T-helper 17 cell (primary cell): ENCODE measurements at regions not wholly inside any gene's neighbourhood (a gene's known extent, or its start where the extent isn't known, plus 50 kb on each side); places are given as distances from the start of the nearest gene placed in this dataset.
A peak's percentile ranks its signal among the peaks of the same experiment; 100 is the strongest.

Source experiments
- ATAC-seq: fragments of 150-1000 bp; cut with Tn5 transposase; 2 replicates; pipeline ENCODE4 v1.10.0; 2021; ENCODE audit warnings: mild to moderate bottlenecking, moderate library complexity
- DNase-seq, 3 donors: peaks; one replicate each; pipeline versions ENCODE4 v3.0.0 to v3.0.0-alpha.2; 2020 to 2021
- H3K9me3 ChIP-seq: one replicate; pipeline ENCODE4 v1.7.0; 2013; ENCODE audit warnings: low read length, mild to moderate bottlenecking; ENCODE audit not compliant: control insufficient read depth, poor library complexity, severe bottlenecking
- H3K27ac Mint-ChIP-seq: one replicate; pipeline ENCODE4 v1.8.0; 2022; ENCODE audit warnings: mild to moderate bottlenecking, moderate library complexity, mixed read lengths
- H3K27me3 Mint-ChIP-seq: one replicate; pipeline ENCODE4 v1.8.0; 2022; ENCODE audit warnings: mixed read lengths
- H3K36me3 Mint-ChIP-seq: one replicate; pipeline ENCODE4 v1.8.0; 2022; ENCODE audit warnings: low read depth, mixed read lengths
- H3K4me1 Mint-ChIP-seq: one replicate; pipeline ENCODE4 v1.8.0; 2022; ENCODE audit warnings: mild to moderate bottlenecking, mixed read lengths
- H3K4me3 Mint-ChIP-seq: one replicate; pipeline ENCODE4 v1.8.0; 2022; ENCODE audit warnings: mild to moderate bottlenecking, moderate library complexity, mixed read lengths

DNA sequence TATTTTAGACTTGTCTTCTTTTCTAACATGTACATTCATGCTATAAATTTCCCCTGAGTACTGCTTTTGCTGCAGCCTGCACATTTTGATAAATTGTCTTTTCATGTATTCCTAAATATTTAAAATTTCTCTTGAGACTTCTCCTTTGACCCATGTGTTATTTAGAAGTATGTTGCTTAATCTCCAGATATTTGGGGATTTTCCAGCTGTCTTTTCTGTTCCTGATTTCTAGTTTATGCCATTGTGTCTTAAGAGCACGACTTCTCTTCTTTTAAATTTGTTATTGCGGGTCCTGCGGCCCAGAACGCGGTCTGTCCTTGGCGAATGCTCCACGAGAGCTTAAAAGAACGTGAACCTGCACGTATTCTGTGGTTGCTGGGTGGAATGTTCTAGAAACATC, 136.4 kb downstream of the KIF26A start:
- ATAC-seq (no peak), DNase-seq (no peak)
- H3K4me3 Mint-ChIP-seq, result no peak overlapping the region
- no peak overlapping the region for H3K27ac Mint-ChIP-seq
- H3K36me3 Mint-ChIP-seq, result no peaks in the 10 kb centered on the region
- H3K27me3 Mint-ChIP-seq, result peaks cover 29% of the 10 kb centered on the region
- peaks cover 2% of the 10 kb centered on the region for H3K4me1 Mint-ChIP-seq
- no peaks in the 10 kb centered on the region for H3K9me3 ChIP-seq

DNA sequence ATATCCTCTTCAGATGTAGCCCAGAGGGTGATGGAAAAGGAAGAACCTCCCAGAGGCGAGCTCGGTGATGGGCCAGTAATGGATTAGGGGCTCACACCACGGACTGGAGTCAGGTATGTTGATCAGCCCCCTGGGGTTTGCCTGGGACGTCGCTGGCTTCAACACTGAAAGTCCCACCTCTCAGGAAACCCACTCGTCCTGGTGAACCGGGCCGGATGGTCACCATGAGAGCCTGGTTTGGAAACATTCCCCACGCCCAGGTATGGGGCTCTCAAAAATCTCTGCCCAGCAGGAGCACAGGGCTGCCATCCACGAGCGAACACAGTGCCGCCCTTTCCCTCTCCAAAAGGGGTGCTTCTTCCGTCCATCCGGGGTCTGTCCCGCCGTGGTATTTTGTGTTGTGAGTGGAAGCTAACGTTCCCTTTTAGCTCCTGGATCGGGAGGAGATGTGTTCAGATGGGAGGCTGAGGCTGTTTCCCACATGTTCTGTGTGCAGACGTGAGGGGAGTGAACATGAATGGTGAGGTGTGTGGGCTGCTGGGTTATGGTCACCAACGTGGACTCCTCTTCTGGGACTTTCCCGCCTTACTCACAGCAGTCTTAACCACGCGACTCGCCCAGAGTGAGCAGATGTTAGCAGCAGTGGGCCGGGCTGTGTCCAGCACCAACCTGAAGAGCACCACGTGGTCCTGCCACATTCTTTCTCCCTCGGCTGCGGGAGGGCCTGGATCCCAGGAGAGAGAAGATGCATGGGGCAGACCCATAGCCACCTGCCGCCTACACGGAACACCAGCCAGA, 139.2 kb downstream of the KIF26A start:
- peaks cover 2% of the 10 kb centered on the region for H3K4me1 Mint-ChIP-seq
- peaks cover 3% of the 10 kb centered on the region for H3K36me3 Mint-ChIP-seq
- no peaks in the 10 kb centered on the region for H3K9me3 ChIP-seq
- ATAC-seq, result no peak
- no peak overlapping the region for H3K27ac Mint-ChIP-seq
- H3K27me3 Mint-ChIP-seq, result peaks cover 44% of the 10 kb centered on the region
- H3K4me3 Mint-ChIP-seq, result no peak overlapping the region
- DNase-seq, result peak in 1 of 3 donors; percentile 2

DNA sequence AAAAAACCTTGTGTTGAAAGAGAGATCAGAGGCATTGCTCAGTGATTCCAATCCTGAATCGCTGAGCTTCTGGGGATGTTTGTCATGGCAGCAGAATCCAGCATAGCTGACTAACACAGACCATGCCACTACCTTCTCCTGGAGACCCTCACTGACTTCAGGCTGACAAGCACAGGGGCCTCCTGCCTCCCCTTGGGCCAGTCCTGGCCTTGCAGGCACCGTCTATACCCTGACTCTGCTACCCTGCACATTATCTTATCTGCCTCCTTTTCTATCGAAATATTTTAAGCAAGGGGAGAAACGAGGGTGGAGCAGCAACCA, 139.8 kb downstream of the KIF26A start:
- H3K36me3 Mint-ChIP-seq, result peaks cover 3% of the 10 kb centered on the region
- no peak overlapping the region for H3K27ac Mint-ChIP-seq
- DNase-seq, result no peak
- peaks cover 2% of the 10 kb centered on the region for H3K4me1 Mint-ChIP-seq
- no peak for ATAC-seq
- H3K9me3 ChIP-seq, result no peaks in the 10 kb centered on the region
- H3K4me3 Mint-ChIP-seq, result no peak overlapping the region
- peaks cover 44% of the 10 kb centered on the region for H3K27me3 Mint-ChIP-seq

DNA sequence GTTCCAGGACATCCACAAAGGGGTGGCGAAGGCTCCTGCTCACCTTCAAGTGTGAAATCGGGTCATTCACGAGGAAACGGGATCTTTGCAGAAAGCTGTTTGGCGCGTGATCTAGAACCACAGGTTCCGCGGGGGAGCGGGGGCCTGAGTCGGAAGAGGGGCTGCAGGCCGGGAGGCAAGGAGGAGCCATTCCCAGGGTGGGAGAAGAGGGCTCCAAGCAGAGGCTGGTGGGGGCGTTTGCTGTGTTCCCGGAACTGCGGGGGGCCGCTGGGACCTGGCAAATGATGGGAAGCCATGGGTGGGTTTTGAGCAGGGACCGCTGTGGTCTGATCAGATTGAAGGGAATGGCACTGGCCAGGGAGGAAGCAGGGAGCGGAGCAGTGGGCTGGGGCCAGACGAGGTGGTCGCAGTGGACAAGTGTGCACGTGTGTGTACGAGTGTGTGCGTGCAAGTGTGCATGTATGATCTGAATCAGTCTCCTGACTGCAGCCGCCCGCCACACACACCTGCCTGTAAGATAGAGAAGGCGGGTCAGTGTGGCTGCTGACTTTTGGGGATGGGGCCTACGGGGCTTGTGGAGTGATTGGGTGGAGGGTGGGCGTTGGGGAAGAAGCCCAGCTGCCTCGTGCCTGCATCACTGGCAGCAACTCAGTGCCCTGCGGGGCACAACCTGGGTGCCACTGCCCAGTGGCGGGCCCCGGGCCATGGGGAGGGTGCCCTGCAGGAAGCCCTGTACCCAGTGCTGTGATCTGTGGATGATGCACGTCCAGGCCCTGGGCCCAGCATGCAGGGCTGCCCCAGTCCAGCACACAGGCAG, 141.9 kb downstream of the KIF26A start:
- Mint-ChIP-seq H3K27ac (no peak overlapping the region), H3K36me3 (peaks cover 3% of the 10 kb centered on the region), H3K4me3 (no peak overlapping the region), H3K27me3 (peaks cover 44% of the 10 kb centered on the region), H3K4me1 (peaks cover 4% of the 10 kb centered on the region)
- H3K9me3 ChIP-seq, result no peaks in the 10 kb centered on the region
- DNase-seq (peak in 1 of 3 donors; percentile 3), ATAC-seq (no peak)

DNA sequence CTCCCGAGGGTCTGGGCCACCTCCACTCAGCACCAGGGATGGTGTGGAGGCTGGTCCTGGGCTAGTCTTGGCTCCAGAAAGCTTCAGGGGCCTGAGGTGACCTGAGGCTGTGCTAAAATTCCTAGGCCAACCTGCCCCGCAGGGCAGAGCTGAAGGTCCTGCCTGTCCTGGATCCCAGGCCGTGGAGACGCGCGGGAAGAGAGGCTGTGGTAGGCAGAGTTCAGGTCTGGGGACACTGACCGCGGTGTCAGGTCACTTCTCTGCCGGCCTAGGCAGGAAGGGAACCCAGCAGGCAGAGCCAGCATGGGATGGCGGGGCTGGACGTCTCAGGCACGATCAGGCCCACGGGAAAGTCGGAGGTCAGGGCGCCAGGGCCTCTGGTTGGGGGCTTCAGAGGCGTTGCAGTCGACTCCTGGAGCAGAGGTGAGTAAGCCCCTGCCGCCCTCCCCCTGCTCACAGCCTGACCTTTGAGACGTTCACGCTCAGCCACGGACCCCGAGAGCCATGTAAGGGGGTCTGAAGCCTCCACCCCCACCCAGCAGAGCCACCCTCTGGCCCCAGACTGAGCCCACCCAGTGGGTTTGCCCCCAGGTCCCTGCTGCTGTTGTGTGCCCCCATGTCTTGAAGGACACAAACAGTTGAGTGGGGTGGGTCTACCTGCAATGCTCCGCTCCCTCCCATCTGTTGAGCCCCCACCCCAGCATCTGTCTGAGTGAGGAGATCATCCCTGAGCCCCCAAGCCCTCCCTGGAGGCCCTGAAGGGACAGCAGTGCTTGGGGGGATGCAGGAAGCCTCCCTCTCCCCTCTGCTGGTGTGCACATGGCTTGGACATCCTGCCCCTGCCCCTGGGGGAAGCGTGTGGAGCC, 142.7 kb downstream of the KIF26A start:
- H3K36me3 Mint-ChIP-seq, result peaks cover 3% of the 10 kb centered on the region
- no peaks in the 10 kb centered on the region for H3K9me3 ChIP-seq
- DNase-seq (peak in 1 of 3 donors; percentile 6), ATAC-seq (no peak)
- no peak overlapping the region for H3K27ac Mint-ChIP-seq
- no peak overlapping the region for H3K4me3 Mint-ChIP-seq
- peaks cover 44% of the 10 kb centered on the region for H3K27me3 Mint-ChIP-seq
- H3K4me1 Mint-ChIP-seq, result peaks cover 4% of the 10 kb centered on the region

DNA sequence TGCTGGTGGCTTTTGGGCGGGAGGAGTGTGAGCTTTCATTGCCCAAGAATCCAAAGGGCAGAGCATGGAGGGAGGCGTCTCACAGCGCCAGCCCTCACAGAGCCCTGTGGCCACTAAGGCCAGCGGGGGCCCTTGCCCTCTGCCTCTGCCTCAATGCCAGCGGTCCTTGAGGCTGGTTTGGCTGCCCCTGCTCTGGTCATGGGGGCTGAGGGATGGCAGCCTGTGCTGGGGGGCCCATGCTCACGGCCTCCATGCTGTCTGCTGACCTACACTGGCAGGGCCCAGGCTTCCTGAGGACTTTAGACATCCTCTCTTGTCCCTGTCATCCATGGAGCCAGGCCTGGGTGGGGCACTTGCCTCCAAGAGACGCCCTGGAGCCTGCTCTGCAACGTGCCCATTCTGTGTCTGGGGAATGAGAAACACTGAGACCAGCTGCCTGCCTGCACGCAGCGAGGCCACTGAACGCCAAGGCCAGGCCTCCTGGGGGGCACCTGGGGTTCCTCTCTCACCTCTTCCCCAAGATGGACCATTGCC, 143.4 kb downstream of the KIF26A start:
- Mint-ChIP-seq H3K36me3 (peaks cover 3% of the 10 kb centered on the region), H3K27me3 (peaks cover 42% of the 10 kb centered on the region), H3K4me1 (peaks cover 2% of the 10 kb centered on the region), H3K27ac (no peak overlapping the region), H3K4me3 (no peak overlapping the region)
- no peak for ATAC-seq
- H3K9me3 ChIP-seq, result no peaks in the 10 kb centered on the region
- DNase-seq, result peak in 1 of 3 donors; percentile 1

DNA sequence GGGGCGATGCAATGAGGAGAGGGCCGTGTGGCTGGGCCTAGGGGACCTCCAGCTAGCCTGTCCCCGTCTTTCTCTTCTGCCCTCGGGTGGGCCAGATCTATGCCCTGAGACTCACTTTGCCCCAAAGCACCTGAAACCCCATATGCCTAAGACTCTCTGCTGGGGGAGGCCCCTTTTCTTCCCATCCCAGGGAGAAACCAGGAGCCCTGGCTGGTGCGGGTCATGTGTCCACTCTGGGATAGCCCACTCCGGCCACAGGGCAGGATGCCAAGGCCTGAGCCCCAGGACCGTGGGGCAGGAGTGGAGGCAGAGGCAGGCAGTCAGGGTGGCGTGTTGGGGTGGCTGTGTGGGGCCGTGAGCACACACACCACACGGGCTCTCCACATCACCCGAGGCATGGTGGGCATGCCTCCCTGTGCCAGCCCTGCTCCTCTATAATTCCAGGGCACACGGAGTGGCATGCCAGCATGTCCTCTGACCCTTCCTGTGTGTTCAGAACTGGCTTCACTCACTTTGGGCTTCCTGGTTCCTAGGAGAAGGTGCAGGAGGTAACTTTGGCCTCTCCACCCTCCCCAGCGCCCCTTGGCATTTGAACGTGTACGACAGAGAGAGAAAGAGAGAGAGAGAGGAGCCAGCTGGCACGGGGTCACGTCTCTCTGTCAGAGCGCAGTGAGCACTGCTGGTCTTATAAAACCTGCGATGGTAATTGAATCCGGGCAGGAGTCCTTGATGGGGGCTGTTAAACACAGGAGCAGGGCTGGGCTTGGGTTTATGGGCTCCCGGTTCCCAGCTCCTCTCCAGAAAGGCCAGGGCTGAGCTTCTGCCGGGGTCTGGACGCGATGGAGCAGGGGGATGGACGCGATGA, 144.2 kb downstream of the KIF26A start:
- H3K4me1 Mint-ChIP-seq, result peaks cover 2% of the 10 kb centered on the region
- no peak overlapping the region for H3K27ac Mint-ChIP-seq
- peaks cover 35% of the 10 kb centered on the region for H3K27me3 Mint-ChIP-seq
- H3K9me3 ChIP-seq, result no peaks in the 10 kb centered on the region
- no peak for ATAC-seq
- H3K4me3 Mint-ChIP-seq, result no peak overlapping the region
- peaks cover 3% of the 10 kb centered on the region for H3K36me3 Mint-ChIP-seq
- peak in 1 of 3 donors; percentile 6 for DNase-seq

DNA sequence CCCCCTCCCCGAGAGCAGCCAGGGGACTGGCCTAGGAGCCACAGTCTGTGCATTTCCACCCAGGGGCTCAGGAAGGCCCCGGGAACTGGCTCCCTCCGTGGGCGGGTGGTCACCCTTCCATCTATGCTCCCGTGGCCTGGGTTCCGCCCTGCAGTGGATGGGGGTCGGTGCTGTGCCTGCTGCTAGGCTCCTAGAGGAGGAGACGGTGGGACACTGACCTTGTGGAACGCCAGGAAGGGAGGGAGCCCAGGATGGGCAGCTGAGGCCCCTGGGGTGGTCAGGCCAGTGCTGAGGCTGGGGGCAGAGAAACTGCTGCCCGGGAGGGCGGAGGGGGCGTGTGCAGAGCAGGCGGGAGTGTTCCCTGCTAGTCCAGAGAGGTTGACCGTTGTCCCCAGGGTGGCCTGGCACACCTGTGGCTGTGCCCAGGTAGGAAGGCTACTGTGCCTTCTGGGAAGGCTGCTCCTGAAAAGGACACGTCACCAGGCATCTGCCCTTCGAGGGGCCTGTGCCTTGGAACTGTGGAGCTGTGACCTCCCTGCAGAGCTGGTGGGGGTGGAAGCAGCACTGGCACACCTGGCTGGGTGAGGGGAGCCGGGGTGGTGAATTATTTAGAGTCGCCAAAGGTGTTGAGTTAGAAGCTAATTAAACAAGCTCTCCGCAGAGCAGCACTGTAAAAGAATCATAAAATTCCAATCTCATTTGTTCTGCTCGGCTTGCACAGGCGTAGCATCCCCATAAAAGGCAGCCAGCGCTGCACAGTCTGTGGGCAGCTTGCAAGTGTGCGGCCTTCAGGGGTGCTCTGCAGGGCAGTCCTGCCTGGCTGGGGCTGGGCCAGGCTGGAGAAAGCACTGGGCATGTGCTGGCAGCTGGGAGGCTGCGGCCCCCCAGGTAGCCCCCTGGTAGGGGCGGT, 145.1 kb downstream of the KIF26A start:
- DNase-seq (peak in 1 of 3 donors; percentile 3), ATAC-seq (no peak)
- peaks cover 2% of the 10 kb centered on the region for H3K4me1 Mint-ChIP-seq
- no peak overlapping the region for H3K4me3 Mint-ChIP-seq
- H3K27me3 Mint-ChIP-seq, result peaks cover 26% of the 10 kb centered on the region
- H3K27ac Mint-ChIP-seq, result no peak overlapping the region
- H3K9me3 ChIP-seq, result no peaks in the 10 kb centered on the region
- H3K36me3 Mint-ChIP-seq, result peaks cover 3% of the 10 kb centered on the region

DNA sequence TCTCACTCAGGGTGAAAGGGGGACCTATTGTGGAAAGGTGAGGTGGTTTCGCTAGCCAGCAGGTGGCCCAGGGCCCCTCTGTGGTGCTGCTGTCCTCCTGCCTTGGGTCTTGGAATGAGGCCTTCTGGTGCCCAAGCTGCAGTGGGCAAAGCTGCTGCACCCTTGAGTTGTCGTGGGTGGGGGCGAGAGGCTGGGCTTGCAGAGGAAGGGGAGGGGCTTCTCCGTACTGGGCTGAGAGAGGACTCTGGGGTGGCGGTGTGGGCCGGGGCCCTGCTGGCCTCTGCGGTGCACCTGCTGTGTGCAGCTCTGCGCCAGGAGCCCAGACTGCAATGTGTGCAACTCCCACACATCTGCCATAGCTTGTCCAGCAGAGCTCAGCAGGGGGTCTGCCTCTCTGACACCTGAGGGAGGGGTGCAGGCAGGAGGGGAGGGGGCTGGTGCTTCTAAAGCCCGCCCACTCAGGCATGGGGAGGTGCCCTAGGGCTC, 145.8 kb downstream of the KIF26A start:
- peaks cover 2% of the 10 kb centered on the region for H3K4me1 Mint-ChIP-seq
- peaks cover 19% of the 10 kb centered on the region for H3K27me3 Mint-ChIP-seq
- peaks cover 3% of the 10 kb centered on the region for H3K36me3 Mint-ChIP-seq
- H3K27ac Mint-ChIP-seq, result no peak overlapping the region
- no peak overlapping the region for H3K4me3 Mint-ChIP-seq
- H3K9me3 ChIP-seq, result no peaks in the 10 kb centered on the region
- DNase-seq (peak in 1 of 3 donors; percentile 7), ATAC-seq (no peak)

DNA sequence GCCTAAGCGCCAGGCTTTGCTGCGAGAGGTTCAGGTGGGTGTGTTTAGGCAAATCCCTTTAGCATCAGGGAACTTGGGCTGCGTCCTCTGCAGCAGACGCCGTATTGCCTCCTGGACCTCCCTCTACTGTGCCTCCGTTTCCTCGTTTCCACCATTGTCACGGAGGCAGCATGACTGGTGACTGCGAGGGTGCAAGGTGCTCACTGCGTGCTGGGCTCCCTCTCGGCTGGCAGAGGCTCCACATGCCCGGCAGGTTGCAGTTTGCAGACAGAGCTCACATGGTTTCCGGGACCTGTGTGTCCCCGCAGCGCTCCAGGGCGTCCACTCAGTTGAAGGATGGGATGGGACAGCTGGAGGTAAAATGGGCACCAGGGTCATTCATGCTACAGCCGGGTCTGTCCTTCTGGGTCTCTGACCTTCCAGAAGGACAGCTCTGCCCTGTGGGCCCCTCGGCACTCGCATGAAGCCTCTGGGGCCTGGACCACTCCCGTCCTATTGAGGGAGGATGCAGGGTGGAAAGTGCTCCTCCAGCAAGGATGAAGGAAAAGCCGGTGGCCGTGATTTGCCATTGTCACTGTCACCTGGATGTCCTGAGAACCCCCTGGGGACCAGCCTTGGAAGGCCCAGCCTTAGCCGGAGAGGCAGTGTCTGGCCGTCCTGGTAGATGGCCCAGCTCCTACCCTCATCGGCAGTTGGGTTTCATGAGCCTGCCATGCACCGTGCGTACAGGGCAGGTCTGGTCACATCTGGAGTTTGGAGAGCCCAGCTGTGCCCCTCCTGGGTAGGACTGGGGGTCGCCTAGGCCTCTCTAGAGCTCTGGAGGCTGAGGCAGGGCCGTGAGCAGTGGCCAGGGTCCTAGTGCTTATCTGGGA, 146.5 kb downstream of the KIF26A start:
- Mint-ChIP-seq H3K4me3 (no peak overlapping the region), H3K27me3 (peaks cover 14% of the 10 kb centered on the region), H3K36me3 (peaks cover 3% of the 10 kb centered on the region), H3K27ac (no peak overlapping the region), H3K4me1 (peaks cover 2% of the 10 kb centered on the region)
- no peak for ATAC-seq
- peak in 1 of 3 donors; percentile 3 for DNase-seq
- H3K9me3 ChIP-seq, result no peaks in the 10 kb centered on the region

DNA sequence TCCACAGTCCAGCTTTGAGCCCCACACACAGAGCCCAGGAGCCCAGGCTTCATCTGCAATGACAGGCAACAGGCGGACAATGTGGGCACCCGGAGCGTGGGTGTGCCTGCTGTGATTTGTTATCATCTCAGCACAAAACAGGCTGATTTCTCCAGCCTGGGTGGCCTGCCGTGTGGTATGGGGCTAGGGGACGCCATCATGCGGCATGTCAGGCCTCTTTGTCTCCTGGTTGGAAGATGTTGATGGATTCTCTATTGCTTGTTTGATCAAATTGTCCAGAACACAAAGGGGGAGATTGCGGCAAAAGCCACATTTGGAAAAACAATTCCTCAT, 147.1 kb downstream of the KIF26A start:
- no peak for ATAC-seq
- Mint-ChIP-seq H3K27ac (no peak overlapping the region), H3K4me3 (no peak overlapping the region), H3K4me1 (peaks cover 5% of the 10 kb centered on the region), H3K27me3 (peaks cover 8% of the 10 kb centered on the region), H3K36me3 (no peaks in the 10 kb centered on the region)
- DNase-seq, result no peak
- no peaks in the 10 kb centered on the region for H3K9me3 ChIP-seq
